Adrenal gland (tissue), 9 donors: ENCODE measurements at regions not wholly inside any gene's neighbourhood (a gene's known extent, or its start where the extent isn't known, plus 50 kb on each side); places are given as distances from the start of the nearest gene placed in this dataset.

Experiments used
- DNase-seq, 7 donors: peaks; one replicate each; pipeline ENCODE4 v3.0.0-alpha.2; 2019 to 2020
- H3K27ac ChIP-seq, 5 donors: fragments of 200-600 bp; sonication (generic) in 4 of 5; 1 replicate in 3 of 5; 2 replicates in 2 of 5; pipeline versions ENCODE4 v1.5.1 to v1.8.0; 2016 to 2020; ENCODE audit warnings: mild to moderate bottlenecking in 1 of 5
- H3K27me3 ChIP-seq: fragments of 200-600 bp; 2 replicates; pipeline ENCODE4 v1.8.0; 2021
- H3K36me3 ChIP-seq, 2 donors: fragments of 200-600 bp; replicated peaks in 1 of 2; 1 replicate in 1 of 2; 2 replicates in 1 of 2; pipeline versions ENCODE4 v1.5.1 to v1.8.0; 2018 to 2022
- H3K4me1 ChIP-seq, 2 donors: fragments of 200-600 bp; replicated peaks in 1 of 2; 1 replicate in 1 of 2; 2 replicates in 1 of 2; pipeline versions ENCODE4 v1.5.1 to v1.8.0; 2018 to 2021
- H3K4me3 ChIP-seq, 4 donors: fragments of 200-600 bp; sonication (generic) in 3 of 4; one replicate each; pipeline ENCODE4 v1.5.1; 2016 to 2018
- H3K9me3 ChIP-seq, 3 donors: fragments of 200-600 bp; sonication (generic) in 1 of 3; replicated peaks in 1 of 3; 1 replicate in 2 of 3; 2 replicates in 1 of 3; pipeline versions ENCODE4 v1.5.1 to v1.8.0; 2016 to 2021
- POLR2A ChIP-seq, 2 donors: fragments of 450-650 bp; IDR thresholded peaks; one replicate each; pipeline ENCODE4 v1.6.1; 2017; ENCODE audit warnings: antibody characterized with exemption in 2 of 2, mild to moderate bottlenecking in 2 of 2, moderate library complexity in 1 of 2
- WGBS, 4 donors: extraction: QIAGEN DNeasy Blood & Tissue Kit in 2 of 4; methylation state at CpG; one replicate each; pipeline versions ENCODE4 v1.1.5 to v1.1.7; 2013 to 2017; 5-methylcytosine and 5-hydroxymethylcytosine counted together
- intact Hi-C, 2 donors: fragments of 100-400 bp; cut with DNase I; formaldehyde crosslinking; loops; one replicate each; pipeline versions ENCODE4 v1.14.1 to v1.15.0; 2022 to 2023
- TF ChIP-seq, protein P1 (sequence below), 6 experiments: fragments of 450-650 bp in 4 of 6; fragments of 200-600 bp in 2 of 6; sonication (generic) in 1 of 6; IDR thresholded peaks; 1 replicate in 5 of 6; 2 replicates in 1 of 6; pipeline versions ENCODE4 v1.5.1 to v1.8.0; 2016 to 2021; ENCODE audit warnings: antibody characterized with exemption in 6 of 6, mild to moderate bottlenecking in 2 of 6, moderate library complexity in 1 of 6
- donor health status: healthy with polysubstance abuse.
- donor health status: Bipolar disorder and iron deficiency.
- donor health status: DM: yes; HTN: yes; CAD: no.
- donor health status: DM: no; HTN: no; CAD: no.
- donor health status: DM: no; HTN: no; CAD: no.

DNA sequence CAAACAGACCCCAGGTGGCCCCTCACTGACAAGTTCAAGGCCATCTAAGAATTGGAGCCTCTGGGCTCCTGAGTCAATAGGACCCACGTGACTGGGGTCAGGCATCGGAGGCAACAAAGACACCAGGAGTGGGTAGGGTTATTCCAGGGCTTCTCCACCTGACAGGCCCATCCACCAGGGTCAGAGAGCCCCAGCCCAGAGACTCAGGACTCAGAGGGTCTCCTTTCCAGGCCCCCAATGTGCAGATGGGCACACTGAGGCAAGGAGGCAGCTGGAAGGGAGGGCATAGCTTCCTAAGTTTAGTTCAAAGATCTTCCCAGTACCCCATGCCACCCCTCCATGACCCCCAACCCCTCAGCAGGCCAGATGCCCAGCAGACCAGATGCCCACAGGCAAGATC is 388.6 kb downstream of the MATN1 start:
- no peak for TF ChIP-seq POLR2A (IDR thresholded peaks at IDR 0.05)
- TF ChIP-seq, protein P1, sequence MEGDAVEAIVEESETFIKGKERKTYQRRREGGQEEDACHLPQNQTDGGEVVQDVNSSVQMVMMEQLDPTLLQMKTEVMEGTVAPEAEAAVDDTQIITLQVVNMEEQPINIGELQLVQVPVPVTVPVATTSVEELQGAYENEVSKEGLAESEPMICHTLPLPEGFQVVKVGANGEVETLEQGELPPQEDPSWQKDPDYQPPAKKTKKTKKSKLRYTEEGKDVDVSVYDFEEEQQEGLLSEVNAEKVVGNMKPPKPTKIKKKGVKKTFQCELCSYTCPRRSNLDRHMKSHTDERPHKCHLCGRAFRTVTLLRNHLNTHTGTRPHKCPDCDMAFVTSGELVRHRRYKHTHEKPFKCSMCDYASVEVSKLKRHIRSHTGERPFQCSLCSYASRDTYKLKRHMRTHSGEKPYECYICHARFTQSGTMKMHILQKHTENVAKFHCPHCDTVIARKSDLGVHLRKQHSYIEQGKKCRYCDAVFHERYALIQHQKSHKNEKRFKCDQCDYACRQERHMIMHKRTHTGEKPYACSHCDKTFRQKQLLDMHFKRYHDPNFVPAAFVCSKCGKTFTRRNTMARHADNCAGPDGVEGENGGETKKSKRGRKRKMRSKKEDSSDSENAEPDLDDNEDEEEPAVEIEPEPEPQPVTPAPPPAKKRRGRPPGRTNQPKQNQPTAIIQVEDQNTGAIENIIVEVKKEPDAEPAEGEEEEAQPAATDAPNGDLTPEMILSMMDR (IDR thresholded peaks at IDR 0.05) = no peak
- H3K4me1 ChIP-seq = no peaks in the 10 kb centered on the region
- no peaks in the 10 kb centered on the region for H3K27me3 ChIP-seq
- H3K36me3 ChIP-seq = no peaks in the 10 kb centered on the region
- no peaks in the 10 kb centered on the region for H3K9me3 ChIP-seq
- H3K27ac ChIP-seq = no peak overlapping the region
- peak in 1 of 7 donors; percentile 27 for DNase-seq
- no peak overlapping the region for H3K4me3 ChIP-seq
- WGBS, 4 donors = 87 to 94% (median 88%) methylated on average over 2 of the region's 2 CpGs; no CpG with 5 or more reads in 1 of the 4 donors
- intact Hi-C loops = no loop called here

DNA sequence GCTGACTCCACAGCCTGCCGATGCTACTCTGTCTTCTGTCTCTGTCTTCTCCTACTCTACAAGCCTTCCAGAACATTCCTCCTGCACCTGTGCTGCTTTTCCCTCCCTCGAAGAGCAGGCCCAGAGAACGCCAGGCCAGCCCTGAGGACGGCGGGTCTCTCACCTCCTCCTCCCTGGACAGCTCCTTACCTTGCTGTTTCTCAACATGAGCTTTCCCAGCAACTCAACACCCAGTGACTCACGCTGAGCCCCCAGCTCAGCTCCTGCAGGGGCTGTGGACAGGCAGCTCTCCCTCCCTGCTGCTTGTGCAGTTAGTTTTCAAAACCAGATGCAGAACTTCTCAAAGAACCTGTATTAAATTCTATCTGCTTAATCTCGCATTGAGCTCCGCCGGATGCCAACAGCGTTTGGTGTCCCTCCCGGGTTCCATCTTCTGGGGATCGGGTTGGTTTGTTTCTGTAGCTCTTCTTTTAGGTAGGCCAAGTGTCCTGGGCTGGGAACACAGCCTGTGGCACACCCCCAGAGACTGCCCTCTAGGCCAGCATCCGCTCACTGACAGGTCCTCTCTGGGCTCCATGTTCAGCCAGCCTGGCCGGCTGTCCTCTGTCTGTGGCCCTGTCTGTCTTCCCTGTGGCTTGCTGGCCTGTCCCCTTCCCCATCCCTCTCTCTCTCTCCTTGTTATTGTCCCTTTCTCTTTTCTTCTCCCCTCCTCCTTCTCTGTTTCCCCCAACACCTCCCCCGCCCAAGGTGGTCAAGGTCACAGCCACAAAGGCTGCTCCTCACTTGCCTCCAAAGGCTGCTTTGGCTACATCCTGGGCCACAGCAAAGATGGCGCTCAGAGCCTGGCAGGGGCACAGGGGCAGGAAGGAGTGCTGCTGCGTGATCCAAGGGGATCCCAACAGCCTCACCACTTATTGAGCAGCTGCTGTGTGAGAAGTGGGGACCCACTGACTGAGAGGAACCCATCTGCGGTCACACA is 391.0 kb downstream of the MATN1 start:
- no peak overlapping the region for H3K27ac ChIP-seq
- intact Hi-C loops = no loop called here
- H3K27me3 ChIP-seq = no peaks in the 10 kb centered on the region
- no peaks in the 10 kb centered on the region for H3K36me3 ChIP-seq
- H3K9me3 ChIP-seq = no peaks in the 10 kb centered on the region
- no peak for TF ChIP-seq POLR2A (IDR thresholded peaks at IDR 0.05)
- TF ChIP-seq, protein P1 (IDR thresholded peaks at IDR 0.05) = no peak
- no peaks in the 10 kb centered on the region for H3K4me1 ChIP-seq
- 84 to 91% (median 86%) methylated on average over 16 to 18 of the region's 18 CpGs for WGBS, 4 donors
- peak in 1 of 7 donors; percentile 35 for DNase-seq
- no peak overlapping the region for H3K4me3 ChIP-seq

DNA sequence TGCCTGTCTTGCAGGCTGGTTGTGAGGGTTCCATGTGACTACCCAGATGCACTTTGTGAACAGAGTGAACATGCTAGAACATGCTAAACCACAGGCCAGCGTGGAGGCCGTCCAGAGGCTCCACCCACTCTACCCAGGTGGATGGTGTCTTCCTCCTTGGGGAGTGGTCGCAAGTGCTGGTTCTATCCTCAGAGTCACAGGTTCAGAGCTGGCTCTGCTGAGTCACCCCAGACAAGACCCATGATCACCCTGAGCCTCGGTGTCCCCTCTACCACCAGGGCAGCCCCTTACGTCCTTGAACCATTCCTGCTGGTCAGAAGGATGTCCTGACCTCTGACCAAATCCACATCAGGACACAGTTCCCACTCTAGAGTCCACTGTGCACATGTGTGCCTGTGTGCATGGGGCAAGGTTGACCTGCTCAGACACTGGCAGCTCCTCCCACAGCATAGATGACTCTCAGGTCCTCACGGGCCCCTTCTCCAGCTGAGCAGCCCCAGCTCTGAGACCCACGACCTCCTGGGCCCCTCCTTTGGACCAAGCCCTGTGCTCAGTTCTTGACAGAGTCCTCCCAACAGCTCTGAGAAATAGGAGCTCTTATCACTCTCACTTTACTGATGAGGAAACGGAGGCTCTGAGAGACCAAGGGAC is 391.8 kb downstream of the MATN1 start:
- intact Hi-C loops = no loop called here
- Histone ChIP-seq H3K4me3 (no peak overlapping the region), H3K27ac (no peak overlapping the region), H3K9me3 (no peaks in the 10 kb centered on the region), H3K27me3 (no peaks in the 10 kb centered on the region), H3K36me3 (no peaks in the 10 kb centered on the region), H3K4me1 (no peaks in the 10 kb centered on the region)
- TF ChIP-seq, protein P1 (IDR thresholded peaks at IDR 0.05) = no peak
- TF ChIP-seq POLR2A (IDR thresholded peaks at IDR 0.05) = no peak
- peak in 1 of 7 donors; percentile 36 for DNase-seq
- WGBS, 4 donors = 67 to 80% (median 71%) methylated on average over 5 to 8 of the region's 8 CpGs

DNA sequence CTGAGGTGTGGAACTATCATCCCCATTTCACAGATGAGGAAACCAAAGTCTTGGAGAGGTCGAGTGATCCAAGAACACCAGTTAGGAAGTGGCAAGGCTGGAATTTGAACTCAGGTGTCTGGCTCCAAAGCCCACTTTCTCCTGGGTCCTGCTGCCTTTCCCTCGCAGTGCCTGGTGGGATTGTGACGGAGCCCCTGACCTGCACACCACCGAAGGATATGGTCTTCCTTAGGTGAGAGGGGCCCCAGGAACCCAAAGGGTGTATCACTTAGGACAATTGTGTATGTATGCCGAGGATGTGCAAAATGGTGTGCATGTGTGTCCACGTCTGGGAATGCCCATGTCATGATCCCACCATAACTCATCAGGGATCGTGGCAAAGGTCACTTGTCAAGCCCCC is 392.7 kb downstream of the MATN1 start:
- Histone ChIP-seq H3K27me3 (no peaks in the 10 kb centered on the region), H3K27ac (no peak overlapping the region), H3K9me3 (no peaks in the 10 kb centered on the region), H3K4me3 (no peak overlapping the region), H3K4me1 (no peaks in the 10 kb centered on the region), H3K36me3 (no peaks in the 10 kb centered on the region)
- DNase-seq = peak in 1 of 7 donors; percentile 7
- intact Hi-C loops = no loop called here
- TF ChIP-seq, protein P1 (IDR thresholded peaks at IDR 0.05) = no peak
- no peak for TF ChIP-seq POLR2A (IDR thresholded peaks at IDR 0.05)
- WGBS, 4 donors = 65 to 79% (median 68%) methylated on average over 5 to 7 of the region's 7 CpGs
